OCI-LY7 (cell line): ENCODE measurements at regions not wholly inside any gene's neighbourhood (a gene's known extent, or its start where the extent isn't known, plus 50 kb on each side); places are given as distances from the start of the nearest gene placed in this dataset.

Experiments
- BruUV-seq: library from RNA; stranded (reverse); fragments of 400-500 nt; replicated peaks from 2 replicates; lab custom pipeline; 2021; lab: Mats Ljungman, UMichigan
- CTCF ChIA-PET: fragments of 300-600 bp; sonication (Branson Sonifier 250); formaldehyde crosslinking; loops from one replicate; lab custom pipeline; 2022; ENCODE audit warnings: antibody characterized with exemption; ENCODE audit not compliant: unreplicated experiment; lab: Charles Lee
- POLR2A ChIA-PET: fragments of 300-600 bp; sonication (Branson Sonifier 250); formaldehyde crosslinking; loops from one replicate; lab custom pipeline; 2022; ENCODE audit warnings: antibody characterized with exemption; lab: Charles Lee
- DNase-seq: peaks from one replicate; pipeline ENCODE4 v3.0.0-alpha.2; 2015; ENCODE audit warnings: low spot score
- H2AFZ ChIP-seq: fragments of 200-600 bp; sonication (generic), shearing (Covaris generic); 2 replicates; pipeline ENCODE4 v1.6.1; 2014; ENCODE audit warnings: mild to moderate bottlenecking, antibody characterized with exemption, low read length, moderate library complexity
- H3K27ac ChIP-seq: fragments of 200-600 bp; sonication (generic); 2 replicates; pipeline ENCODE4 v1.5.1; 2014; ENCODE audit warnings: mixed run types, low read depth, mild to moderate bottlenecking, moderate library complexity, low read length, inconsistent platforms; ENCODE audit not compliant: poor library complexity, severe bottlenecking
- H3K36me3 ChIP-seq: fragments of 200-600 bp; sonication (generic); 2 replicates; pipeline ENCODE4 v1.6.1; 2014; ENCODE audit warnings: mild to moderate bottlenecking, antibody characterized with exemption, low read length, moderate library complexity, mixed read lengths; ENCODE audit not compliant: insufficient read depth
- H3K4me1 ChIP-seq: fragments of 200-600 bp; sonication (generic); 2 replicates; pipeline ENCODE4 v1.5.1; 2014; ENCODE audit warnings: mild to moderate bottlenecking, low read length; ENCODE audit not compliant: insufficient read depth, poor library complexity, severe bottlenecking
- H3K4me2 ChIP-seq: fragments of 200-600 bp; sonication (generic); 2 replicates; pipeline ENCODE4 v1.6.1; 2014; ENCODE audit warnings: mild to moderate bottlenecking, low read length
- H3K4me3 ChIP-seq: fragments of 200-600 bp; sonication (generic); 2 replicates; pipeline ENCODE4 v1.5.1; 2014; ENCODE audit warnings: mild to moderate bottlenecking, low read depth, low read length; ENCODE audit not compliant: poor library complexity, severe bottlenecking
- H3K79me2 ChIP-seq: fragments of 200-600 bp; sonication (generic); 2 replicates; pipeline ENCODE4 v1.6.1; 2016; ENCODE audit warnings: low read depth, mild to moderate bottlenecking, low read length, moderate library complexity, mixed read lengths; ENCODE audit not compliant: insufficient read depth
- H3K9me2 ChIP-seq: fragments of 200-600 bp; sonication (generic); 2 replicates; pipeline ENCODE4 v1.6.1; 2016; ENCODE audit warnings: mild to moderate bottlenecking, low read length, mixed read lengths; ENCODE audit not compliant: insufficient read depth
- H3K9me3 ChIP-seq: fragments of 200-600 bp; sonication (generic); 2 replicates; pipeline ENCODE4 v1.6.1; 2014; ENCODE audit warnings: mild to moderate bottlenecking, mixed run types, low read length, mixed read lengths
- H4K20me1 ChIP-seq: fragments of 200-600 bp; sonication (generic); 2 replicates; pipeline ENCODE4 v1.6.1; 2014; ENCODE audit warnings: mild to moderate bottlenecking, antibody characterized with exemption, low read length, moderate library complexity, mixed read lengths; ENCODE audit not compliant: insufficient read depth
- EZH2phosphoT487 ChIP-seq: fragments of 200-600 bp; sonication (generic); IDR thresholded peaks from 2 replicates; pipeline ENCODE4 v1.6.1; 2018; ENCODE audit warnings: low read depth, borderline replicate concordance, mild to moderate bottlenecking, mixed run types, antibody characterized with exemption, low read length, moderate library complexity, mixed read lengths
- intact Hi-C: fragments of 100-400 bp; cut with micrococcal nuclease; formaldehyde crosslinking; loops from one replicate; pipeline ENCODE4 v1.10.0; 2022; ENCODE audit not compliant: unreplicated experiment
- TF ChIP-seq, protein P1 (sequence below): fragments of 200-600 bp; sonication (generic); conservative IDR thresholded peaks from 2 replicates; pipeline ENCODE4 v1.5.1; 2014; ENCODE audit warnings: mild to moderate bottlenecking, antibody characterized with exemption, low read length, moderate library complexity, mixed read lengths

- no peak overlapping the region for H2AFZ ChIP-seq
- H3K4me1 ChIP-seq: no peaks in the 10 kb centered on the region
- H3K9me3 ChIP-seq: no peaks in the 10 kb centered on the region
- BruUV-seq: no TSS peak
- no peak overlapping the region for H3K27ac ChIP-seq
- H3K4me3 ChIP-seq: no peak overlapping the region
- ChIA-PET POLR2A (no interaction called here), CTCF (no interaction called here)
- no peaks in the 10 kb centered on the region for H3K9me2 ChIP-seq
- no peak overlapping the region for H3K4me2 ChIP-seq
- intact Hi-C loops: no loop called here
- no peaks in the 10 kb centered on the region for H3K79me2 ChIP-seq
- DNase-seq: no peak
- no peaks in the 10 kb centered on the region for H4K20me1 ChIP-seq
- H3K36me3 ChIP-seq: no peaks in the 10 kb centered on the region
- TF ChIP-seq, protein P1, sequence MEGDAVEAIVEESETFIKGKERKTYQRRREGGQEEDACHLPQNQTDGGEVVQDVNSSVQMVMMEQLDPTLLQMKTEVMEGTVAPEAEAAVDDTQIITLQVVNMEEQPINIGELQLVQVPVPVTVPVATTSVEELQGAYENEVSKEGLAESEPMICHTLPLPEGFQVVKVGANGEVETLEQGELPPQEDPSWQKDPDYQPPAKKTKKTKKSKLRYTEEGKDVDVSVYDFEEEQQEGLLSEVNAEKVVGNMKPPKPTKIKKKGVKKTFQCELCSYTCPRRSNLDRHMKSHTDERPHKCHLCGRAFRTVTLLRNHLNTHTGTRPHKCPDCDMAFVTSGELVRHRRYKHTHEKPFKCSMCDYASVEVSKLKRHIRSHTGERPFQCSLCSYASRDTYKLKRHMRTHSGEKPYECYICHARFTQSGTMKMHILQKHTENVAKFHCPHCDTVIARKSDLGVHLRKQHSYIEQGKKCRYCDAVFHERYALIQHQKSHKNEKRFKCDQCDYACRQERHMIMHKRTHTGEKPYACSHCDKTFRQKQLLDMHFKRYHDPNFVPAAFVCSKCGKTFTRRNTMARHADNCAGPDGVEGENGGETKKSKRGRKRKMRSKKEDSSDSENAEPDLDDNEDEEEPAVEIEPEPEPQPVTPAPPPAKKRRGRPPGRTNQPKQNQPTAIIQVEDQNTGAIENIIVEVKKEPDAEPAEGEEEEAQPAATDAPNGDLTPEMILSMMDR: no peak
- TF ChIP-seq EZH2phosphoT487: no peak
Observed at GRCh38 chr1:29460694-29461093, 224.4 kb downstream of the PTPRU start.

GRCh38 chr1:29460041-29460610 lies 223.8 kb downstream of the PTPRU start:
- intact Hi-C loops: no loop called here
- Histone ChIP-seq H3K27ac (no peak overlapping the region), H3K79me2 (no peaks in the 10 kb centered on the region), H3K4me2 (no peak overlapping the region), H3K9me3 (no peaks in the 10 kb centered on the region), H3K36me3 (no peaks in the 10 kb centered on the region), H4K20me1 (no peaks in the 10 kb centered on the region), H3K9me2 (no peaks in the 10 kb centered on the region), H2AFZ (no peak overlapping the region), H3K4me3 (no peak overlapping the region), H3K4me1 (no peaks in the 10 kb centered on the region)
- ChIA-PET POLR2A (no interaction called here), CTCF (no interaction called here)
- no TSS peak for BruUV-seq
- DNase-seq: no peak
- TF ChIP-seq EZH2phosphoT487: no peak
- TF ChIP-seq, protein P1: no peak

- Histone ChIP-seq H3K79me2 (no peaks in the 10 kb centered on the region), H3K4me3 (no peak overlapping the region), H3K9me2 (no peaks in the 10 kb centered on the region), H3K36me3 (no peaks in the 10 kb centered on the region), H2AFZ (no peak overlapping the region), H3K9me3 (no peaks in the 10 kb centered on the region), H4K20me1 (no peaks in the 10 kb centered on the region), H3K27ac (no peak overlapping the region), H3K4me1 (no peaks in the 10 kb centered on the region), H3K4me2 (no peak overlapping the region)
- TF ChIP-seq EZH2phosphoT487: no peak
- TF ChIP-seq, protein P1: no peak
- no TSS peak for BruUV-seq
- intact Hi-C loops: no loop called here
- DNase-seq: no peak
- ChIA-PET POLR2A (no interaction called here), CTCF (no interaction called here)
Observed at GRCh38 chr1:29459620-29459945, 223.3 kb downstream of the PTPRU start.
